22Rv1 (cell line): ENCODE measurements at regions not wholly inside any gene's neighbourhood (a gene's known extent, or its start where the extent isn't known, plus 50 kb on each side); places are given as distances from the start of the nearest gene placed in this dataset.
"Not testable (repeated sequence)": the region's sequence is repeated elsewhere in the genome, so short reads cannot be mapped to it uniquely, and the experiment has no call there.

Source experiments
- H3K27ac ChIP-seq: fragments of 450-650 bp; 2 replicates; pipeline ENCODE4 v1.5.1; 2017
- CTCF ChIP-seq: fragments of 450-650 bp; IDR thresholded peaks from 2 replicates; pipeline ENCODE4 v1.5.1; 2017; ENCODE audit warnings: mild to moderate bottlenecking
- ZFX ChIP-seq: fragments of 450-650 bp; IDR thresholded peaks from 2 replicates; pipeline ENCODE4 v1.6.1; 2017; ENCODE audit warnings: antibody characterized with exemption, borderline replicate concordance

GRCh38 chr13:74248477-74248876 is 114.3 kb upstream of the KLF12 start:
- H3K27ac ChIP-seq: no peak overlapping the region
- TF ChIP-seq ZFX (no peak), CTCF (no peak)

- TF ChIP-seq CTCF: no peak
- TF ChIP-seq ZFX: no peak
- H3K27ac ChIP-seq: no peak overlapping the region
Measured at GRCh38 chr13:74246487-74246886, 112.3 kb upstream of the KLF12 start.

DNA sequence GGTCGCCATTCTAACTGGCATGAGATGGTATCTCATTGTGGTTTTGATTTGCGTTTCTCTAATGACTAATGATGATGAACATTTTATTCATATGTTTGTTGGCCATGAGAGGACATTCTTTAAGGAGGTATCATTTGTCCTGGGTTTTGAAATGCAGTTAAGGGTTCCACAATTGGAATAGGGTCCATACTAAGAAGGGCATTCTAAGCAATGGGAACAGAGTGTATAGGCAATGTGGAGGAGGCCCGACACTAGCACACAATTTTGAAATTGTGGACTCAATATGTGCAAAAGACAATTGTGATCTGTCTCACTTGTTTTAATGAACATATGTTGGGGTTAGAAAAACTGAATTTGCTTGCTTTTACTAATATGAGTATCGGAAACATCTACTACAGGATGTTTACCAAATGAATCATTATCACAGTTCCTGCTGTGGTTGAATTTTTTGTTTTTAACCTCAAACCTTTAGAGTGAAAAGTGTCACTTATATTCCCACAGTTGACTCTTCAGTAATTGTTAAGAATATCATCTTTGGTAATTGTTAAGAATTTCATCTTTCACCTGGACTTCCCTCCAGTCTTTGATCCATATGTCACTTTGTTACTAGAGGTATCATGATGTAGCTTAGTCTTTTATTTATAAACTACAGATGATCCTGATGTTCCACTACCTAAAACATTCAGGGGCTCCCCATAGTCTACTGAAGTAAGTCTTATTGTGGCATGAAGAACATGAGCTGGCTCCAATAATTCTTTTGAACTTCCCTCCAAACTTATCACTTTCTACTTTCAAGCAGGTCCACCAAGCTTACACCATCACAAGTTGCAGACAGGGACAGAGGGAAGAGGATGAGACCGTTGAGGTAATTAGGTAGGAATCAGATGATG is 109.7 kb upstream of the KLF12 start:
- TF ChIP-seq CTCF (no peak), ZFX (no peak)
- no peak overlapping the region for H3K27ac ChIP-seq

DNA sequence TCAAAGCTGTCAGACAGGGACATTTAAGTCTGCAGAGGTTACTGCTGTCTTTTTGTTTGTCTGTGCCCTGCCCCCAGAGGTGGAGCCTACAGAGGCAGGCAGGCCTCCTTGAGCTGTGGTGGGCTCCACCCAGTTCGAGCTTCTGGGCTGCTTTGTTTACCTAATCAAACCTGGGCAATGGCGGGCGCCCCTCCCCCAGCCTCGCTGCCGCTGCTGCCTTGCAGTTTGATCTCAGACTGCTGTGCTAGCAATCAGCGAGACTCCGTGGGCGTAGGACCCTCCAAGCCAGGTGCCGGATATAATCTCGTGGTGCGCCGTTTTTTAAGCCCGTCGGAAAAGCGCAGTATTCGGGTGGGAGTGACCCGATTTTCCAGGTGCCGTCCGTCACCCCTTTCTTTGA is 107.1 kb upstream of the KLF12 start:
- H3K27ac ChIP-seq: not testable (repeated sequence)

- TF ChIP-seq ZFX (no peak), CTCF (no peak)
- no peak overlapping the region for H3K27ac ChIP-seq
Measured at GRCh38 chr13:74230984-74231501, 96.8 kb upstream of the KLF12 start.

- TF ChIP-seq ZFX: no peak
- TF ChIP-seq CTCF: no peak
- no peak overlapping the region for H3K27ac ChIP-seq
Measured at GRCh38 chr13:74229242-74229641, 95.0 kb upstream of the KLF12 start.

- H3K27ac ChIP-seq: no peak overlapping the region
Measured at GRCh38 chr13:74227476-74228158, 93.4 kb upstream of the KLF12 start.

More at GRCh38 chr13:74227476-74228158, 93.4 kb upstream of the KLF12 start:
- TF ChIP-seq CTCF (no peak), ZFX (no peak)
